Caco-2 (cell line): ENCODE measurements at regions not wholly inside any gene's neighbourhood (a gene's known extent, or its start where the extent isn't known, plus 50 kb on each side); places are given as distances from the start of the nearest gene placed in this dataset.

ENCODE experiments used
- BruUV-seq: library from RNA; stranded (reverse); fragments of 400-500 nt; replicated peaks from 2 replicates; lab custom pipeline; 2021; lab: Mats Ljungman, UMichigan
- CTCF ChIA-PET: fragments of 300-600 bp; sonication (Branson Sonifier 250); formaldehyde crosslinking; loops from one replicate; lab custom pipeline; 2022; ENCODE audit warnings: antibody characterized with exemption; lab: Charles Lee
- POLR2A ChIA-PET: fragments of 300-600 bp; sonication (Branson Sonifier 250); formaldehyde crosslinking; loops from one replicate; lab custom pipeline; 2022; ENCODE audit warnings: antibody characterized with exemption; lab: Charles Lee
- DNase-seq, 2 experiments: peaks; one replicate each; pipeline versions ENCODE4 v3.0.0 to v3.0.0-alpha.2; 2020 to 2022
- H3K27me3 ChIP-seq: replicated peaks from 2 replicates; pipeline ENCODE4 v1.6.0; 2011; ENCODE audit warnings: low read length; ENCODE audit not compliant: control insufficient read depth, insufficient read depth
- H3K36me3 ChIP-seq: 2 replicates; pipeline ENCODE4 v1.5.1; 2011; ENCODE audit warnings: low read length; ENCODE audit not compliant: control insufficient read depth, insufficient read depth
- H3K4me1 ChIP-seq: fragments of 250-450 bp; sonication (Bioruptor Pico); 2 replicates; pipeline ENCODE4 v1.5.1; 2020; ENCODE audit warnings: mild to moderate bottlenecking
- H3K4me3 ChIP-seq: 2 replicates; pipeline ENCODE4 v1.5.1; 2011; ENCODE audit warnings: low read depth, mild to moderate bottlenecking, control low read depth, low read length
- H3K9me3 ChIP-seq: fragments of 250-450 bp; sonication (Bioruptor Pico); 2 replicates; pipeline ENCODE4 v1.5.1; 2020; ENCODE audit warnings: mild to moderate bottlenecking, moderate library complexity
- H3K27ac Mint-ChIP-seq: one replicate; pipeline ENCODE4 v1.8.0; 2022; ENCODE audit warnings: mixed read lengths; ENCODE audit not compliant: unreplicated experiment
- H3K27me3 Mint-ChIP-seq: one replicate; pipeline ENCODE4 v1.8.0; 2022; ENCODE audit warnings: mixed read lengths; ENCODE audit not compliant: insufficient read depth, unreplicated experiment
- H3K36me3 Mint-ChIP-seq: one replicate; pipeline ENCODE4 v1.8.0; 2022; ENCODE audit warnings: mild to moderate bottlenecking, mixed read lengths; ENCODE audit not compliant: insufficient read depth, unreplicated experiment
- H3K4me1 Mint-ChIP-seq: one replicate; pipeline ENCODE4 v1.8.0; 2022; ENCODE audit warnings: low read depth, mixed read lengths; ENCODE audit not compliant: unreplicated experiment
- H3K4me3 Mint-ChIP-seq: one replicate; pipeline ENCODE4 v1.8.0; 2022; ENCODE audit warnings: mild to moderate bottlenecking, moderate library complexity, mixed read lengths; ENCODE audit not compliant: unreplicated experiment
- H3K9me3 Mint-ChIP-seq: one replicate; pipeline ENCODE4 v1.8.0; 2022; ENCODE audit warnings: mixed read lengths; ENCODE audit not compliant: unreplicated experiment
- intact Hi-C: fragments of 100-400 bp; cut with micrococcal nuclease; formaldehyde crosslinking; loops from one replicate; pipeline ENCODE4 v1.10.0; 2022; ENCODE audit not compliant: unreplicated experiment
- TF ChIP-seq, protein P1 (sequence below), 2 experiments: fragments of 200-600 bp in 1 of 2; IDR thresholded peaks; 1 replicate in 1 of 2; 2 replicates in 1 of 2; pipeline versions ENCODE4 v1.5.1 to v1.8.0; 2011 to 2022; ENCODE audit warnings: antibody characterized with exemption in 1 of 2, control low read depth in 1 of 2, inconsistent platforms in 1 of 2, low read depth in 1 of 2, low read length in 1 of 2, mild to moderate bottlenecking in 1 of 2, moderate library complexity in 1 of 2; ENCODE audit not compliant: insufficient read depth in 1 of 2, severe bottlenecking in 1 of 2, unreplicated experiment in 1 of 2

GRCh38 chr4:189800545-189801088 lies 140.1 kb upstream of the FRG1 start:
- no peak for DNase-seq
- intact Hi-C loops, result no loop called here
- H3K27ac Mint-ChIP-seq, result no peak overlapping the region
- CTCF ChIA-PET, result no interaction called here
- Histone ChIP-seq H3K9me3 (no peaks in the 10 kb centered on the region), H3K4me3 (no peak overlapping the region), H3K27me3 (no peaks in the 10 kb centered on the region), H3K36me3 (no peaks in the 10 kb centered on the region), H3K4me1 (no peaks in the 10 kb centered on the region)
- no peaks in the 10 kb centered on the region for H3K4me1 Mint-ChIP-seq
- H3K9me3 Mint-ChIP-seq, result no peaks in the 10 kb centered on the region
- peaks cover 3% of the 10 kb centered on the region for H3K27me3 Mint-ChIP-seq
- POLR2A ChIA-PET, result no interaction called here
- BruUV-seq, result no TSS peak
- TF ChIP-seq, protein P1, sequence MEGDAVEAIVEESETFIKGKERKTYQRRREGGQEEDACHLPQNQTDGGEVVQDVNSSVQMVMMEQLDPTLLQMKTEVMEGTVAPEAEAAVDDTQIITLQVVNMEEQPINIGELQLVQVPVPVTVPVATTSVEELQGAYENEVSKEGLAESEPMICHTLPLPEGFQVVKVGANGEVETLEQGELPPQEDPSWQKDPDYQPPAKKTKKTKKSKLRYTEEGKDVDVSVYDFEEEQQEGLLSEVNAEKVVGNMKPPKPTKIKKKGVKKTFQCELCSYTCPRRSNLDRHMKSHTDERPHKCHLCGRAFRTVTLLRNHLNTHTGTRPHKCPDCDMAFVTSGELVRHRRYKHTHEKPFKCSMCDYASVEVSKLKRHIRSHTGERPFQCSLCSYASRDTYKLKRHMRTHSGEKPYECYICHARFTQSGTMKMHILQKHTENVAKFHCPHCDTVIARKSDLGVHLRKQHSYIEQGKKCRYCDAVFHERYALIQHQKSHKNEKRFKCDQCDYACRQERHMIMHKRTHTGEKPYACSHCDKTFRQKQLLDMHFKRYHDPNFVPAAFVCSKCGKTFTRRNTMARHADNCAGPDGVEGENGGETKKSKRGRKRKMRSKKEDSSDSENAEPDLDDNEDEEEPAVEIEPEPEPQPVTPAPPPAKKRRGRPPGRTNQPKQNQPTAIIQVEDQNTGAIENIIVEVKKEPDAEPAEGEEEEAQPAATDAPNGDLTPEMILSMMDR (IDR thresholded peaks at IDR 0.05; ENCODE audit: insufficient read depth in 1 of 2, low read depth in 1 of 2, low read length in 1 of 2, severe bottlenecking in 1 of 2, unreplicated experiment in 1 of 2), result no peak
- no peaks in the 10 kb centered on the region for H3K36me3 Mint-ChIP-seq
- H3K4me3 Mint-ChIP-seq, result no peak overlapping the region

DNA sequence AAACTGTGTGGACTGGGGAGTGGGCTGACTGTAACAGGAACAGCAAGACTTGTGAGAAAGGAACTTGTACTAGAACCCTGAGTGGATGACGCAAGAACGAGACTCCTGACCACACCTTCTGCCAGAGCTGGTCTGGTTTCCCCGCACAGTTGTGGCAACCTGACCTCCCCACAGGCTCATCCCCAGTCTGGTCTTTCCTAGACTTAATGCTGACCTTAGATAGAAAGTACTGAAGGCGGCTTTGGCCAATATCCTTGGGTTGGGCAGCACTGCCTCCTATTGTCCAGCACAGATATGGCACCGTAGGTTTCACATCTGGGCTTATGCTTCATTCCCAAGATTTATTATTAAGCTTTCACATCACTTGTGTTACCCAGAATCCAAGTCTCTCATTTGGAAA lies 137.8 kb upstream of the FRG1 start:
- intact Hi-C loops, result no loop called here
- no TSS peak for BruUV-seq
- DNase-seq, result no peak
- Mint-ChIP-seq H3K4me3 (no peak overlapping the region), H3K4me1 (no peaks in the 10 kb centered on the region), H3K27ac (no peak overlapping the region), H3K27me3 (peaks cover 3% of the 10 kb centered on the region), H3K36me3 (no peaks in the 10 kb centered on the region), H3K9me3 (peaks cover 7% of the 10 kb centered on the region)
- ChIA-PET POLR2A (no interaction called here), CTCF (no interaction called here)
- Histone ChIP-seq H3K4me3 (no peak overlapping the region), H3K27me3 (no peaks in the 10 kb centered on the region), H3K9me3 (no peaks in the 10 kb centered on the region), H3K4me1 (no peaks in the 10 kb centered on the region), H3K36me3 (no peaks in the 10 kb centered on the region)
- TF ChIP-seq, protein P1 (IDR thresholded peaks at IDR 0.05; ENCODE audit: insufficient read depth in 1 of 2, low read depth in 1 of 2, low read length in 1 of 2, severe bottlenecking in 1 of 2, unreplicated experiment in 1 of 2), result no peak

- TF ChIP-seq, protein P1 (IDR thresholded peaks at IDR 0.05; ENCODE audit: insufficient read depth in 1 of 2, low read depth in 1 of 2, low read length in 1 of 2, severe bottlenecking in 1 of 2, unreplicated experiment in 1 of 2), result no peak
- Mint-ChIP-seq H3K27me3 (peaks cover 3% of the 10 kb centered on the region), H3K9me3 (peaks cover 17% of the 10 kb centered on the region), H3K4me1 (no peaks in the 10 kb centered on the region), H3K27ac (no peak overlapping the region), H3K36me3 (no peaks in the 10 kb centered on the region), H3K4me3 (no peak overlapping the region)
- H3K27me3 ChIP-seq, result no peaks in the 10 kb centered on the region
- no peak overlapping the region for H3K4me3 ChIP-seq
- CTCF ChIA-PET, result no interaction called here
- DNase-seq, result no peak
- peaks cover 8% of the 10 kb centered on the region for H3K9me3 ChIP-seq
- BruUV-seq, result no TSS peak
- H3K36me3 ChIP-seq, result no peaks in the 10 kb centered on the region
- intact Hi-C loops, result no loop called here
- POLR2A ChIA-PET, result no interaction called here
- H3K4me1 ChIP-seq, result no peaks in the 10 kb centered on the region
These were observed 135.8 kb upstream of the FRG1 start for GRCh38 chr4:189804894-189805293.
